Epithelial cell of prostate (primary cell): ENCODE measurements at regions not wholly inside any gene's neighbourhood (a gene's known extent, or its start where the extent isn't known, plus 50 kb on each side); places are given as distances from the start of the nearest gene placed in this dataset.

Experiments used
- DNase-seq: peaks from one replicate; pipeline ENCODE4 v3.0.0-alpha.2; 2011; ENCODE audit warnings: low read depth, low spot score
- H3K27ac ChIP-seq: fragments of 450-650 bp; 2 replicates; pipeline ENCODE4 v1.5.1; 2017; ENCODE audit warnings: mild to moderate bottlenecking

GRCh38 chr1:5513179-5513578 lies 479.0 kb downstream of the NPHP4 start:
- no peak for DNase-seq
- H3K27ac ChIP-seq, result no peak overlapping the region

- no peak for DNase-seq
- no peak overlapping the region for H3K27ac ChIP-seq
Measured at GRCh38 chr1:5511381-5512097, 480.7 kb downstream of the NPHP4 start.

- DNase-seq, result no peak
- H3K27ac ChIP-seq, result no peak overlapping the region
Measured at GRCh38 chr1:5509664-5510452, 482.4 kb downstream of the NPHP4 start.

GRCh38 chr1:5508669-5509330 lies 483.4 kb downstream of the NPHP4 start:
- H3K27ac ChIP-seq, result no peak overlapping the region
- DNase-seq, result no peak

- no peak for DNase-seq
Measured at GRCh38 chr1:5507340-5507739, 484.9 kb downstream of the NPHP4 start.

GRCh38 chr1:5506634-5507033 lies 485.6 kb downstream of the NPHP4 start:
- DNase-seq, result no peak
- H3K27ac ChIP-seq, result no peak overlapping the region

More at GRCh38 chr1:5507340-5507739, 484.9 kb downstream of the NPHP4 start:
- H3K27ac ChIP-seq, result no peak overlapping the region

GRCh38 chr1:5505944-5506343 lies 486.3 kb downstream of the NPHP4 start:
- DNase-seq, result no peak
- H3K27ac ChIP-seq, result no peak overlapping the region

GRCh38 chr1:5504364-5504740 lies 487.9 kb downstream of the NPHP4 start:
- DNase-seq, result no peak
- no peak overlapping the region for H3K27ac ChIP-seq

GRCh38 chr1:5503556-5504363 lies 488.5 kb downstream of the NPHP4 start:
- H3K27ac ChIP-seq, result no peak overlapping the region
- no peak for DNase-seq

- no peak for DNase-seq
- H3K27ac ChIP-seq, result no peak overlapping the region
Measured at GRCh38 chr1:5502311-5503194, 489.7 kb downstream of the NPHP4 start.

- H3K27ac ChIP-seq, result no peak overlapping the region
- DNase-seq, result no peak
Measured at GRCh38 chr1:5501206-5501930, 490.9 kb downstream of the NPHP4 start.

GRCh38 chr1:5500541-5500940 lies 491.7 kb downstream of the NPHP4 start:
- no peak for DNase-seq
- H3K27ac ChIP-seq, result no peak overlapping the region

GRCh38 chr1:5497503-5497902 lies 494.7 kb downstream of the NPHP4 start:
- no peak for DNase-seq
- no peak overlapping the region for H3K27ac ChIP-seq

GRCh38 chr1:5495596-5496410 lies 496.4 kb downstream of the NPHP4 start:
- H3K27ac ChIP-seq, result no peak overlapping the region
- DNase-seq, result no peak

- no peak overlapping the region for H3K27ac ChIP-seq
- DNase-seq, result no peak
Measured at GRCh38 chr1:5494518-5494917, 497.7 kb downstream of the NPHP4 start.

GRCh38 chr1:5493851-5494311 lies 498.3 kb downstream of the NPHP4 start:
- DNase-seq, result no peak
- H3K27ac ChIP-seq, result no peak overlapping the region

GRCh38 chr1:5493275-5493674 lies 498.9 kb downstream of the NPHP4 start:
- H3K27ac ChIP-seq, result no peak overlapping the region
- no peak for DNase-seq

GRCh38 chr1:5492846-5493245 lies 499.4 kb downstream of the NPHP4 start:
- H3K27ac ChIP-seq, result no peak overlapping the region
- no peak for DNase-seq
